ENCODE measurements at regions not wholly inside any gene's neighbourhood (a gene's known extent, or its start where the extent isn't known, plus 50 kb on each side); places are given as distances from the start of the nearest gene placed in this dataset.

- H3K9ac ChIP-seq (replicated peaks in 1 of 4; ENCODE audit: extremely low read depth in 1 of 4, low read depth in 3 of 4, low read length in 3 of 4): no peak overlapping the region
- no peak for DNase-seq (ENCODE audit: low read depth in 1 of 2, low spot score in 2 of 2)
- H3K18ac ChIP-seq (ENCODE audit: extremely low read depth, low read length): no peak overlapping the region
- H2AFZ ChIP-seq (ENCODE audit: low read length): no peak overlapping the region
- H3K27ac ChIP-seq (ENCODE audit: low read depth, low read length): no peak overlapping the region
- no peaks in the 10 kb centered on the region for H3K36me3 ChIP-seq (ENCODE audit: control insufficient read depth in 2 of 4, insufficient read depth in 4 of 4, low read length in 3 of 4)
- no peak overlapping the region for H3K4ac ChIP-seq (replicated peaks; ENCODE audit: insufficient read length, low read depth, low read length)
- no peaks in the 10 kb centered on the region for H3K4me1 ChIP-seq (replicated peaks in 1 of 4; ENCODE audit: control insufficient read depth in 3 of 4, insufficient read depth in 4 of 4, low read length in 3 of 4)
- H3K79me2 ChIP-seq (ENCODE audit: control insufficient read depth in 1 of 2, insufficient read depth in 2 of 2, low read length in 2 of 2): no peaks in the 10 kb centered on the region
- H3K14ac ChIP-seq (ENCODE audit: insufficient read length): no peak overlapping the region
- no peak overlapping the region for H2BK15ac ChIP-seq (ENCODE audit: low read length)
- no peak overlapping the region for H3K4me2 ChIP-seq (ENCODE audit: insufficient read depth in 1 of 2, low read depth in 2 of 2, low read length in 2 of 2)
- no peaks in the 10 kb centered on the region for H3K79me1 ChIP-seq (ENCODE audit: low read depth, low read length)
- ChIA-PET POLR2A (ENCODE audit: partially characterized antibody) (no interaction called here), CTCF (ENCODE audit: partially characterized antibody) (interaction anchor here (0.8 to 1.6 kb wide), 2 partner anchors 18 to 743 kb away, joined by 3 read pairs; no protein-coding TSS in a partner anchor)
- no peak overlapping the region for H2BK12ac ChIP-seq (ENCODE audit: low read depth, low read length)
- H4K5ac ChIP-seq (ENCODE audit: insufficient read length, low read depth, low read length): no peak overlapping the region
- no peak overlapping the region for H2BK20ac ChIP-seq (ENCODE audit: low read length)
- no peak overlapping the region for H2BK120ac ChIP-seq (replicated peaks; ENCODE audit: low read depth, low read length)
- H3K23ac ChIP-seq (ENCODE audit: insufficient read length): no peak overlapping the region
- H3K56ac ChIP-seq (replicated peaks; ENCODE audit: insufficient read length, low read depth, low read length): no peak overlapping the region
- no peak overlapping the region for H2AK5ac ChIP-seq (ENCODE audit: low read depth, low read length)
- FAIRE-seq: no peak
- H4K8ac ChIP-seq (ENCODE audit: extremely low read depth, insufficient read depth, low read length): no peak overlapping the region; the same call in 1 of the 2 replicates
- no peaks in the 10 kb centered on the region for H4K20me1 ChIP-seq (replicated peaks in 1 of 2; ENCODE audit: control insufficient read depth in 1 of 2, insufficient read depth in 2 of 2, low read length in 2 of 2)
- H3K23me2 ChIP-seq (ENCODE audit: low read depth, low read length): no peaks in the 10 kb centered on the region
- H3K9me3 ChIP-seq (ENCODE audit: insufficient read depth in 2 of 2, low read depth in 1 of 2, low read length in 1 of 2): no peaks in the 10 kb centered on the region
- no peak for TF ChIP-seq ASH2L (IDR thresholded peaks at IDR 0.05; ENCODE audit: low read length)
- TF ChIP-seq, protein P1, sequence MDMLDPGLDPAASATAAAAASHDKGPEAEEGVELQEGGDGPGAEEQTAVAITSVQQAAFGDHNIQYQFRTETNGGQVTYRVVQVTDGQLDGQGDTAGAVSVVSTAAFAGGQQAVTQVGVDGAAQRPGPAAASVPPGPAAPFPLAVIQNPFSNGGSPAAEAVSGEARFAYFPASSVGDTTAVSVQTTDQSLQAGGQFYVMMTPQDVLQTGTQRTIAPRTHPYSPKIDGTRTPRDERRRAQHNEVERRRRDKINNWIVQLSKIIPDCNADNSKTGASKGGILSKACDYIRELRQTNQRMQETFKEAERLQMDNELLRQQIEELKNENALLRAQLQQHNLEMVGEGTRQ (IDR thresholded peaks at IDR 0.05; ENCODE audit: low read length): no peak
- TF ChIP-seq SP2 (IDR thresholded peaks at IDR 0.05; ENCODE audit: low read length): no peak
- no peak overlapping the region for H2BK5ac ChIP-seq (ENCODE audit: low read depth, low read length)
- H3K4me3 ChIP-seq (ENCODE audit: extremely low read depth in 1 of 4, insufficient read depth in 2 of 4, low read depth in 3 of 4, low read length in 4 of 4): no peak overlapping the region
- 81% methylated on average over 11 of the region's 13 CpGs; no CpG with 5 or more reads in 1 of the 2 experiments for WGBS, 2 experiments (ENCODE audit: extremely low coverage in 1 of 2, insufficient coverage in 1 of 2, insufficient read length in 1 of 2, insufficient replicate concordance in 2 of 2, low coverage in 1 of 2, low lambda C conversion rate in 2 of 2, missing lambda C conversion rate in 1 of 2)
- no peaks in the 10 kb centered on the region for H3K27me3 ChIP-seq (replicated peaks in 1 of 4; ENCODE audit: control insufficient read depth in 3 of 4, extremely low read depth in 1 of 4, insufficient read depth in 3 of 4, low read length in 3 of 4)
- no peak overlapping the region for H4K91ac ChIP-seq (replicated peaks; ENCODE audit: insufficient read length, low read length)
These were observed 1086.9 kb upstream of the CDH6 start for GRCh38 chr5:30106596-30106995.

Measured in H1 (cell line).